NCI-H2107 treated with DMSO at 0.1 percent for 48 hours (cell line): ENCODE measurements at regions not wholly inside any gene's neighbourhood (a gene's known extent, or its start where the extent isn't known, plus 50 kb on each side); places are given as distances from the start of the nearest gene placed in this dataset.
A peak's percentile ranks its signal among the peaks of the same experiment; 100 is the strongest.

Source experiments
- DNase-seq: peaks from one replicate; lab custom pipeline; 2025; ENCODE audit not compliant: unreplicated experiment; lab: John Stamatoyannopoulos, UW

DNA sequence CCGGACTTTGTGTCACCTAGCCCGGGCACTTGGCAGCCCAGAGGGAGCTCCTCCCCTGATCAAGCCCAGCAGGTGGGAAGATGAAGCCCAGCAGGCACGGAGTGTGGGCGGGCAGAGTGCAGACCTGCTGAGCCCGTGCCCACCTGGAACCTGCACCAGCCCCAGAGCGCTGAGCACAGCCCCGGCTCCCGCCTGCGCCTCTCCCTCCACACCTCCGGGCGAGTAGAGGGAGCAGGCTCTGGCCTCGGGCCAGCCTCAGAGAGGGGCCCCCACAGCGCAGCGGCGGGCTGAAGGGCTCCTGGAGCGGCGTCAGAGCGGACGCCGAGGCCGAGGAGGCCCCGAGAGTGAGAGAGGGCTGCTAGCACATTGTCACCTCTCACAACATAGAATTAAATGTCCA is 257.7 kb downstream of the VGLL3 start:
- DNase-seq = no peak

DNA sequence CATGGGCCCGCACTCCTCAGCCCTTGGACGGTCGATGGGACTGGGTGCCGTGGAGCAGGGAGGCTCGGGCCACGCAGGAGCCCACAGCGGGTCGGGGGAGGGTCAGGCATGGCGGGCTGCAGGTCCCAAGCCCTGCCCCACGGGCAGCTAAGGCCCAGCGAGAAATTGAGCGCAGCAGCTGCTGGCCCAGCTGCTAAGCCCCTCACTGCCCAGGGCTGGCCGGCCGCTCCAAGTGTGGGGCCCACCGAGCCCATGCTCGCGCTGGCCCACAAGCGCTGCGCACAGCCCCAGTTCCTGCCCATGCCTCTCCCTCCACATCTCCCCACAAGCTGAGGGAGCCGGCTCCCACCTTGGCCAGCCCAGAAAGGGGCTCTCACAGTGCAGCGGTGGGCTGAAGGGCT is 259.4 kb downstream of the VGLL3 start:
- no peak for DNase-seq

DNA sequence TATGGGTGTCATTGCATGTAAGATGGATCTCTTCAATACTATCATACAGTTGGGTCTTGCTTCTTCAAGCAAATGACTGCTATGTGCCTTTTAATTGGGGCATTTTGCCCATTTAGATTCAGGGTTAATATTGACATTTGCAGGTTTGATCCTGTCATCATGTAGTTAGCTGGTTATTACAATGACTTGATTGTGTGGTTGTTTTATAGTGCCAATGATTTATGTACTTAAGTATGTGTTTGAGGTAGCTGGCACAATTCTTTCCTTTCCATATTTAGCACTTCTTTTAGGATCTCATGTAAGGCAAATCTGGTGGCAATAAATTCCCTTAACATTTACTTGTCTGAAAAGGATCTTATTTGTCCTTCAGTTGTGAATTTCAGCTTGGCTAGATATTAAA is 267.5 kb downstream of the VGLL3 start:
- no peak for DNase-seq

DNA sequence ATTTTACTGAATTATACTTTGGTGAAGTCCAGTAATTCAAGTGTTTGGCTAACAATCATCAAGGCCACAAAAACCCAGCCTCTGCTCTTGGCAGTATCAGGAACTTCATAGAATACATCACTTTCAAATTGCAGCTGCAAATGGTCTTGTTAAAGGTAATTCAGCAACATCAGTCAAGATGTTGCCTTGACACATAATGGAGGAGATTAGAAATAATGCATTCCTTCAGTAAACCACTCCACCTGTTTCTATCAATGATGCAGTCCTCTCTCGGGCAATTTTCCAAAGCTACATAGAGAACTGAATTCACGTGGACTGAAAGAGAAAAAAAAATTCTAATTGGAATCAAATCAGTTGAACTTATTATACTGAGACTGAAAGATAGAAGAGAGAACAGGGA is 279.3 kb downstream of the VGLL3 start:
- DNase-seq = no peak

DNA sequence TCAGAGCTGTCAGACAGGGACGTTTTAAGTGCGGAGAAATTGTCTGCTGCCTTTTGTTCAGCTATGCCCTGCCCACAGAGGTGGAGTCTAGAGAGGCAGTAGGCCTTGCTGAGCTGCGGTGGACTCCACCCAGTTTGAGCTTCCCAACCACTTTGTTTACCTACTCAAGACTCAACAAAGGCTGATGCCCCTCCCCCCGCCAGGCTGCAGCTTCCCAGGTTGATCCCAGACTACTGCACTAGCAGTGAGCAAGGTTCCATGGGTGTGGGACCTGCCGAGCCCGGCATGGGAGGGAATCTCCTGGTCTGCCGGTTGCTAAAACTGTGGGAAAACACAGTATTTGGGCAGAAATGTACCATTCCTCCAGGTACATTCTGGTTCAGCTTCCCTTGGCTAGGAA is 282.1 kb downstream of the VGLL3 start:
- DNase-seq = no peak

DNA sequence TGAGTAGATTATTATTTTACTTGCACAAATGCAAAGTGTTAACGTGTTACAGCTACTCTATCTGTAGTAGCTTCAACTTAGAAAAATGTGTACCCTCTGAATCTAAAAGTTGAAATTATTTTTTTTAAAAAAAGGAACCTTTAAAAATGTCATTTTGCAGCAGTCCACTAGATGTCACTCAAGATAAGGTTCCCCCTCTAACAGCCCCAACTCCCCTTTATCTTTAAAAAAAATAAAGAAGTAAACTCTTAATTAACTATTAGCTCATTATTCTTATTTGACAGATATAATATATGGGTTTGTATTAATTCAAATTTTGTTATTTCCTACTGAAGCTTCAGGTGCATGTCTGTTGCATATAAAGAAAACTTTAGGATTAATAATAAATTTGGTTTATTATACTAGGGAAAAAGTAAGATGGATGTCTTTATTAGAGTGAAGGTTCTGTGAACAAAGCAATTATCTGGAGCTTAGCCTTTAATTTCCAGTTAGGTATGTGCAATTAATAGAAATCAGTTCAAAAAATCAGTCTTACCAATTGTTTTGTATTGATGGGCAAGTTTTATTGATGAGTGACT is 288.5 kb downstream of the VGLL3 start:
- peak; percentile 7 for DNase-seq

DNA sequence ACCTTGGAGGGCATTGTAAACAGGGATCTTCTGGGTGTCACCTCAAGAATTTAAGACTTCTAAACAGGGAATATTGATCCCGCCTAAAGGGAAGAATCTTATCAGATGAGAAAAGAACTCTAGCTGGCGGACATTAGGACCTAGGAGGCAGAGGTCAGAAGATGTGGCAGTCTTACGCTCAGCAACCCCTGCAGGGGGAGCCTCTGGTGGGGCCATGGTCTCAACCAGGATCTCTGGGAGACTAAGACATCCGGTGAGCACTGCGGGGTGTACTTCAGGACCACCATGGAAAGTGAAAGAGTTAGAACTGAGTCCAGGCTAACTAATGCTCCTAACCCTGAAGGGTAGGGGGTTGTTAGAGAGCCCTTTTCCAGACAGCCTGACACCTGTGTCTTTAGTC is 295.2 kb downstream of the VGLL3 start:
- DNase-seq = no peak

DNA sequence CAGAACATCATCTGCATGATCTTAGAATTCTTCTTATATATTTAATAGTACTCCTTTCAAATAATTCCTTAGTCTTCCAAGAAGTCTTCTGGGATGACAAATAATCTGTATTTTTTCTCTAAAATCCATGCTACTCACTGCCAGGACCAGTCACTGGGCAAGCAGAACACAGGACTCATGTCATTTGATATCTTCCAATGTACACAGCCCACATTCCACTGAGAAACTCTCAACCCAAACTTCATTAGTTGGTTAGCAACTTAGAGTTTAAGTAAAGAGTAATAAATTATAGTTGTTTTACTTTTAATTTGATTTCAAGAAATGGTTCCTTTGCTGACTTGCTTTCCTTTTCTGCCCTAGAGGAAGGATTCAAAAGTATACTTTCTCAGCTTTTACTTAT is 317.0 kb downstream of the VGLL3 start:
- no peak for DNase-seq

DNA sequence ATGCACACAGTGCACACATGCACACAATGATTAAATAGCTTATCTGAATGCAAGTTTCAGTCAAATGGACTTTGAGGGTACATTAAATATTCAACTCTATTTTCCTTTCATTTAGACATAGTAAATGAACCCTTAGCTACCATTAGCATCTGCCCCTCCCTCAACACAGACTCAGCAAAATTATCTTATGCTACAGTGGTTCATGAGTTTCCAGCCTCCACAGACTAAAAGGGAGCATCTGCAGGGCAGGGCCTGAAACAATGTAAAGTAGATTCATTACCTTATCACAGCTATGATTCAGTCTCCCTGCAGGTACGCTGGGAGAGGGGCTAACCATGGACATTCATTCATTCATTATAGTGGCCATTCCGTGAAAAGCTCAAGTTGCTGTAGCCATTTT is 329.1 kb downstream of the VGLL3 start:
- no peak for DNase-seq

DNA sequence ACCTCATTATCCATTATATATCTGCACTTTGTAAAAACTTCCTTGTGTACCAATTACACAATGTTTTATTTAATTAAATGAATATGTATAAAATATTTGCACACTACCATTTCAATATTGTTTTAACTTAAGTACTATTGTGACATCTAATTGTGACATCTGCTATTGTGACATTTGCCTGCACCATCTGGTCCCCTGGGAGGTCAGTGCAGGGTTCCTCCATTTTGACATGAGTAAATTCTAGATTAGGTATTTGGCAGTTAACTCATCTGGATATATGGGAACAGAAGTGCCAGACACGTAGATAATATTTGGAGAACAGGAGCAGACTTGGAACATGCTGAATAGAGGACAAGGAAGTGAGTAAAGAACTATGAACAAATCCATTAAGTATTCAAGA is 332.1 kb downstream of the VGLL3 start:
- DNase-seq = peak; percentile 10

DNA sequence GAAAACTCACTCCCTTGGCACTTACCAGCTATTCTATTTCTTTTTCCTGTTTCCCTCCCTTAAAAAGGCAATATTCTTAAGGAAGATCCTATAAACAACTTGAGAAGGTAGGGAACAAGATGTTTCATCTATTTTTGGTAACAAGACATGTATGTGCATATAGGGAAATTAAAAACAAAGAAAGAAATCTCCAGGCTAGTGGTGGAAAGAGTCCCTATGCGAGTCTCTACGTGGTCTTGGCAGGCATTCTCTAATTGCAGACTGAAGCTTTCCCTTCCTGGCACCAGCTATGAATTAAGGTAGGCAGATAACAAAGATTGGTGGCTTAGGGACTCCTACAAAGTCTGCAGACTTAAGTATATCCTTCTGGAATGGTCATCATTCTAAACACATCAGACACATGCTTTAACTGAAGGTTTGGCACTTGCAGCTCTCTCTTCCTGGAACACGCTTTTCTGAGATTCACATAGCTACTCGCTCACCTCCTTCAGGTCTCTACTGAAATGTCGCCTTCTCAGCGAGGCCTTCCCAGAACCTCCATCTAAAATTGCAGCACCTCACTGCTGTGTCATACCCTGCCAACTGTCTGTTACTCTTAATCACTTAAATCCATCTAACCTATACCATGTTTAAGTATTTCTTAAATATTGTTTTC is 336.0 kb downstream of the VGLL3 start:
- DNase-seq = no peak

DNA sequence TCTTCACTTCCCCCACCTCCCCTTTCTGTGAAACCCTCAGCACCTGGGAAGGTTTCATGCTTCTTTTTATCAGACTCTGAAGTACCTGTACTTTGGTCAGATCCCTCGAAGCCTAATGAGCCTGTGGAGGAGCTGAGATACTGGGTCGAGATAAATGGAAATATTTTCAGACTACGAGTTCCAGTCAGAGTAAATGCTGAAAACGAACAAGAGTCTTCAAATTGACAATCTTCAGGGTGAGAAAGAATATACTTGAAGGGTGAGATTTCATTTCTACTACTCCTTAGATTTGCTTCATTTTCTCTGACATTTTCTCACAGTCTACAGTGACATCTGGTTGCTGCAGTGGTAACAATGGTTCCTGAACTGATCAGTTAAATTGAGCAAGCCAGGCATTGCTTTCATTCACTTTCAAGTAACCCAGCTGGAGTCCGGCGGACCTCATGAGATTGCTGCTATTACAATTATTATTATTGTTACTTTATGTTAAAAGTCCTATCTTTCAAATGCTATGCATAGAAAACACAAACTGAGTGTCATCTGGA is 337.2 kb downstream of the VGLL3 start:
- DNase-seq = no peak

DNA sequence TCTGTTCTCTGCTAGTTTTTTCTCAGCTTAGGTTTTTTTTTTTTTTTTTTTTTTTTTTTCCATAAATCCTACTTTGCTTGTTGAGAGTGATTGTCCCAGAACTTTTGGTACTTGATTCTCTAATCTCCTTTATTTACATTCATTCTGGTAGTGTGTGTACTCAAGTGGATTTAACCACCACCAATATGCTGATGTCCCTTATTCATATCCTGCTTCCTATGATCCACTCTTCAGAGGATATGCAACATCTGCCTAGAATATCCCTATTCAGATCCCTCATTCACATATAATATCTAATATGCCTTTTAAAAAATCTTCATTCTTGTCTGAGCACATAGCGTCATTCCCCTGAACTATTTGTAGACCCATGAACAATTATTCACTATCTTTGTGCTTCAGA is 342.9 kb downstream of the VGLL3 start:
- DNase-seq = no peak

DNA sequence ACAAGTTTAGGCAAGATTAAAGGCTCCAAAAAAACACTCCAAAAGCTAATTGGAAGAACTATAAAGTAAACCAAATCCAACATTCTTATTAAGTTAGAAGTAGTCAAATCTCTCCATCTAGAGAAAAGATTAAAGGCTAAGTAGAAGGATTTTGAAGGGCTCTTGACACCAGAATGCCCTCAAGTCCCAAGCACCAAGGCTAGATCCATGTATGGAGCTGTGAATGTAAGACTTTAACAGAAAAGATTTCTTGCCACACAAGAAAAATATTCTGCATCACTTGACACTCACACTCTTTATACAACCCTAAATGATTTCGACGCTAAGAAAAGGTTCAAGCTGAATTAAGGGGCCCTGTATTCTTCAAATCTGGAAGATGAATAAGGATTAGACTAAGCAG is 345.2 kb downstream of the VGLL3 start:
- DNase-seq = no peak

DNA sequence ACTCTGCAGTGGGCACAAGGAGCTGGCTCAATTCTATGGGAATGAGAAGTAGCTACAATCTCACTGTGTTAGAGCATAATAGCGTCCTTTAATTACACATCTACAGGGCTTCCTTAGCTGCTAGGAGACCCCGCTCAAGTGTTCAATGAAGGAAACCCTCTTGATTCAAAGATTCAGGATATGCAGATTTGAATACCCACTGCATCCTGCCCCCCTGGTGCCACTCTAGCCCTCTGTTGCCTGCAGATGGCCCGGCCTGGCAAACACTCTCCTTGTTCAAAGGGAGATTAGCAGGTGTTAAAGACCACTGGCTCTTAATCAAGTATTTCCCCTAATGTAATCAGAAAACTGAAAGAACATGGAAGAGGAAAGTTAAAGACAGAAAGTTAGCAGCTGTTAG is 356.6 kb downstream of the VGLL3 start:
- DNase-seq = no peak

DNA sequence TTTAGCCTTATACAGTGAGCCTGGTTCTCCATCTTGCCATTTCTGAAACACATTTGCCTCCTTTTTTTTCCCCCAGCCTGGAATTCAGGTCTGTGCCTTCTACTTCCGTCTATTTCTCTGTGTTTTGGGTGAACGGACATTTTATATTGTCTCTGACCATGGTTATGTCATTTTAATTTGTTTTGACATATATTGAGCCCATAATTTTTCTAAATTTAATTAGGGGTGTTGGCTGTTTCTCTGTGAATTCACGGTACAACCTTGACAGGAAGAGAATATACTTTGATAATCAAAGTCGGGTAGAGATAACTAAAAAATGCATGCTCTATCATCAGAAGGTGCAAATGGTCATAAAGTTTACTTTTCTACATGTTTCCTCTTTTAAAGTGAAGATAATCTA is 361.4 kb downstream of the VGLL3 start:
- no peak for DNase-seq

DNA sequence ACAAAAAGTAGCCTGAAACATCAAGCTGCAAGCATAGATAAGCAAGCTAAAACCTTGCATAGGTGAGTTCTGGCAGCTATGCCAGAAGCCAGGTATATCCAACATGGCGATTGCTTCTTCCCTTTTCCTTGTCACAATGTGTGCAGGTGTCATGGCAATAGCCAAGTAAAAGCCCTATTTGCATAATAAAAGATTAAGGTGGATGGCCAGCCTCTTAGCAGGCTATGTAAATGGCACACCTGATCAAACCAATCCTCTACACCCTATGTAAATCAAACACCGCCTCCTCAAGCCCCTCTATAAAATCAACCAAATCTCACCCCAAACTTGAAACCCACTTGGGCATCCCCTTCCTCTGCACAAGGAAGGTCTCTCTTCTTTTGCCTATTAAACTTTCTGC is 366.8 kb downstream of the VGLL3 start:
- no peak for DNase-seq

DNA sequence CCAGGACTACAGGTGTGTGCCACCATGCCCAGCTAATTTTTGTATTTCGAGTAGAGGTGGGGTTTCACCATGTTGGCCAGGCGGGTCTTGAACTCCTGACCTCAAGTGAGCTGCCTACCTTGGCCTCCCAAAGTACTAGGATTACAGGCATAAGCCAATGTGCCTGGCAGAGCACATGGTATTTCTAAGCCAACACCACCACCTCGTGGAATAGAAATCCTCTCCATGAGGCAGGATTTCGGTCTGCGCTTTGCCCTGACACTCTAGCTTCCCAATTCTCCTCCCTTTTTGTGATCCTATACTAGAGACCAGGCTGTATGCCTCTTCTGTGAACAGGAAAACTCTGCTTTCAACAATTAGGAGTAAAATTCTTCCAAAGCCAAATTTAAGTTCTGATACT is 372.2 kb downstream of the VGLL3 start:
- no peak for DNase-seq

DNA sequence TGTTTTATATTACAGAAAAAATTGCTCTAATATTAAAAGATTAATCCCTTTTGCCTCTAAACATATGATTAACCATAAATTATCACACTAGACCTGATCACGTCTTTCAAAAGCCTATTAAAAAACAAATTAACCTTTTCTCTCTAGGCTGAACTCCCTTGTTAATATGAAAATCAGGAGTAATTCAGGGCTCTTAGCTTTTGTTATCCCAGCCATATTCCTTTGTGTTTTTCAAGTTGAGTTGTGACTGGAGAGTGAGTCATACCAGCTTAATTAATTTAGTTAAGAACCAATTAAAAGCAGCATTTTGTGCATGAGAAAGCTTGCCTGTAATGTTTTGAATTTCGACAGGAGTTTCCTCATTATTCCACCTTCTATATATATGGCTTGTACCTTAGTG is 385.8 kb downstream of the VGLL3 start:
- no peak for DNase-seq

DNA sequence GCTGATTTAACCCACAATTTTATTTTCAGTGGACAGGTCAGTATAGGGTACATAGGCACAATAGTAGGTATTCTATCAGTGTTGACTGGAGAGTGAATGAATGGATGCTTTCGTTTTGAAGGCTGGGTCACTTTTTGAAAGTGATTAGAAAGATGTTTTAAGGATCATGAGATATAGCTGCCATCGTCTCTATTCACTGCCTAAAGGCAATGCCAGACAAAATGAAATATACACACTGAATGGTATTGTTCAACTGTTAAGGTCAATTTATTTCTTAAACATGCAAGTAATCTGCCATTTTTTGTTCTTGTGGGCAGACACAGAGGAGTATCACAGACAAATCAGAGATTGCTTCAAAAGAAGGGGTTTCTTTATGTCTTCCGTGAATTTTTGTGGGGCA is 395.3 kb downstream of the VGLL3 start:
- no peak for DNase-seq

DNA sequence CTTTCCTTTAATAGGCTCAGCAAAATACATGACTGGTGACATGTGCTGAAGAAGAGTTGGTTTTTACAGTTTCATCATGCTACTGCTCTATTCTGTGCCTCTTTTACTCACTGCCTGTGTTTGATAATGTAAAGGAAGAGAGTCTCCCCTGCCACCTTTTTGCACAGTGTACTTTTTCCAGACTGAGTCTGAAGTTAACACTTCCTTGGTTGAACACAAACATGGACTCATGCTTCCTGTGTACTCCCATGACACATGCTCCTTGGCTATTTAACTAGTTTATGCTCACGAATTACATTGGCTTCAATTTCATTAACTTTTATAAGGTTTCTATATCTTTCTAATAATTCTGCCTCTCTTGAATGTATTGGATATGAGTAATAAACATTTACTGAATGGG is 396.1 kb downstream of the VGLL3 start:
- DNase-seq = no peak

DNA sequence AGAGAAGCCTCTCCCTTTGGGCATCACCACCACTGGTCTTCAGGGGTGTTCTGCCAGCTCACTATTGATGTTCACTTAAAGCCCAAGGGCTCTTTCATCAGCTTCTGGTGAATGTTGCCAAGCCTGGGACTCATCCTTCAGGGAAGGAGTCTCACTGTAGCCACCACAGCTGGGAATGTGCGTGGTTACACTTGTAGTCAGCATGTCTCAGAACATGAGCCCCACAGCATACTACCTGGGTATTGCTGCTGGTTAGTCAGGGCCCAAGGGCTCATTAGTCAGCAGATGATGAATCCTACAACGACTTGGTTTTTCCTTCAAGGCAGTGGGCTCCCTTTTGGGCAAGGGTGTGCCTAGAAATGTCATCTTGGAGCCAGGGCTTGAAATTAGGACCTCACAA is 412.9 kb downstream of the VGLL3 start:
- DNase-seq = no peak

DNA sequence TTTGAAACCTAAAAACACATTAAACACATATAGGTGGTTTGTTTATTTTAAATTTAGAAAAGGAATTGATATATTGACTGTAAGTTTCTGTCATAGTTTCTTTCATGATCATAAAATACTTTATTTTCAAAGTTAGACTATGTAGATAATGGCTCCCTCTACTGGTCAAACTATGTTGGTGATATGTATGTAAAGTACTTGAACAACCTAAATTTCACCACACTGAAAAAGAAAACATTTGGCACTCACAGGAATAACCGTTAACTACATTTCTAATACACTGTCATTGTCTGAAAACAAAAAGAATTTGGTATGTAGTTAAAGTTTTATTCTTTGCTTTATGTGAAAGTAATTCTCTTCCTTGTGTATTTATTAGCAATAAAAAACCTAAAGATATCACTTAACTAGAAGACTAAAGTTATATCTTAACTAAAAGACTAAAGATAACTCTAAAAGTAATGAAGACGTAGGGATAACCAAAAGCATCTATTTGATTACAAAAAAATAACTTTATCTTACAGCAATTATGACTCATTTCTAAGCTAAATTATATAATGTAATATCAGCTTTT is 427.5 kb downstream of the VGLL3 start:
- DNase-seq = peak; percentile 87
